HG03469 (cell line): ENCODE measurements at regions not wholly inside any gene's neighbourhood (a gene's known extent, or its start where the extent isn't known, plus 50 kb on each side); places are given as distances from the start of the nearest gene placed in this dataset.
"Not testable (repeated sequence)": the region's sequence is repeated elsewhere in the genome, so short reads cannot be mapped to it uniquely, and the experiment has no call there.

ENCODE experiments used
- ATAC-seq: cut with Tn5 transposase; IDR thresholded peaks from one replicate; pipeline ENCODE4 v1.9.1; 2021; ENCODE audit warnings: mild to moderate bottlenecking, moderate library complexity, moderate number of reproducible peaks; ENCODE audit not compliant: unreplicated experiment

- ATAC-seq, result no peak
Observed at GRCh38 chr10:64369885-64370773, 848.9 kb downstream of the REEP3 start.

- no peak for ATAC-seq
Observed at GRCh38 chr10:64374346-64374745, 853.1 kb downstream of the REEP3 start.

- ATAC-seq, result no peak
Observed at GRCh38 chr10:64376167-64376566, 855.0 kb downstream of the REEP3 start.

- ATAC-seq, result no peak
Observed at GRCh38 chr10:64379898-64380297, 858.7 kb downstream of the REEP3 start.

GRCh38 chr10:64385355-64385754 lies 864.2 kb downstream of the REEP3 start:
- ATAC-seq, result no peak

GRCh38 chr10:64394744-64395143 lies 873.5 kb downstream of the REEP3 start:
- no peak for ATAC-seq

- no peak for ATAC-seq
Observed at GRCh38 chr10:64396105-64396708, 875.0 kb downstream of the REEP3 start.

- ATAC-seq, result no peak
Observed at GRCh38 chr10:64397125-64397524, 875.9 kb downstream of the REEP3 start.

- ATAC-seq, result no peak
Observed at GRCh38 chr10:64408391-64409183, 887.4 kb downstream of the REEP3 start.

GRCh38 chr10:64409349-64409748 lies 888.1 kb downstream of the REEP3 start:
- no peak for ATAC-seq

GRCh38 chr10:64416011-64416410 lies 894.8 kb downstream of the REEP3 start:
- no peak for ATAC-seq

- ATAC-seq, result no peak
Observed at GRCh38 chr10:64419461-64419860, 898.3 kb downstream of the REEP3 start.

GRCh38 chr10:64426745-64427144 lies 905.5 kb downstream of the REEP3 start:
- ATAC-seq, result no peak

- ATAC-seq, result no peak
Observed at GRCh38 chr10:64430690-64431323, 909.6 kb downstream of the REEP3 start.

GRCh38 chr10:64441872-64442271 lies 920.7 kb downstream of the REEP3 start:
- not testable (repeated sequence) for ATAC-seq

GRCh38 chr10:64444163-64444562 lies 923.0 kb downstream of the REEP3 start:
- no peak for ATAC-seq

GRCh38 chr10:64444564-64444963 lies 923.4 kb downstream of the REEP3 start:
- no peak for ATAC-seq

GRCh38 chr10:64449603-64450002 lies 928.4 kb downstream of the REEP3 start:
- ATAC-seq, result no peak

GRCh38 chr10:64450312-64450711 lies 929.1 kb downstream of the REEP3 start:
- no peak for ATAC-seq

GRCh38 chr10:64454962-64455361 lies 933.8 kb downstream of the REEP3 start:
- no peak for ATAC-seq

- no peak for ATAC-seq
Observed at GRCh38 chr10:64458306-64458705, 937.1 kb downstream of the REEP3 start.
